T-cell (primary cell): ENCODE measurements at regions not wholly inside any gene's neighbourhood (a gene's known extent, or its start where the extent isn't known, plus 50 kb on each side); places are given as distances from the start of the nearest gene placed in this dataset.

ENCODE experiments used
- ATAC-seq, 4 experiments: fragments of 200-7000 bp in 3 of 4; fragments of 150-1000 bp in 1 of 4; cut with Tn5 transposase; replicated peaks in 1 of 4; 1 replicate in 3 of 4; 2 replicates in 1 of 4; pipeline ENCODE4 v1.10.0; 2021; ENCODE audit warnings: moderate library complexity in 3 of 4, mild to moderate bottlenecking in 2 of 4, moderate number of reproducible peaks in 1 of 4
- CTCF ChIA-PET, 2 donors: fragments of 300-600 bp; sonication (Branson Sonifier 250); formaldehyde crosslinking; loops; one replicate each; lab custom pipeline; 2022; ENCODE audit warnings: antibody characterized with exemption in 2 of 2; lab: Charles Lee
- POLR2A ChIA-PET, 2 donors: fragments of 300-600 bp; sonication (Branson Sonifier 250); formaldehyde crosslinking; loops; one replicate each; lab custom pipeline; 2022; ENCODE audit warnings: antibody characterized with exemption in 2 of 2; lab: Charles Lee
- DNase-seq, 35 experiments: peaks; one replicate each; pipeline versions ENCODE4 v3.0.0 to v3.0.0-alpha.2; 2013 to 2023
- H3K27ac ChIP-seq: one replicate; pipeline ENCODE4 v1.5.1; 2013; ENCODE audit warnings: low read length
- H3K27me3 ChIP-seq, 2 experiments: replicated peaks in 1 of 2; 1 replicate in 1 of 2; 2 replicates in 1 of 2; pipeline versions ENCODE4 v1.6.1 to v1.7.0; 2013; ENCODE audit warnings: low read length in 1 of 2, mixed read lengths in 1 of 2; ENCODE audit not compliant: control insufficient read depth in 2 of 2, insufficient read depth in 2 of 2; ENCODE audit errors: extremely low read depth in 1 of 2
- H3K36me3 ChIP-seq, 2 donors: 1 replicate in 1 of 2; 2 replicates in 1 of 2; pipeline versions ENCODE4 v1.6.1 to v1.7.0; 2013; ENCODE audit warnings: low read length in 1 of 2; ENCODE audit not compliant: control insufficient read depth in 2 of 2, insufficient read depth in 1 of 2; ENCODE audit errors: extremely low read depth in 1 of 2
- H3K4me1 ChIP-seq, 2 experiments: 1 replicate in 1 of 2; 2 replicates in 1 of 2; pipeline versions ENCODE4 v1.6.1 to v1.7.0; 2013; ENCODE audit warnings: low read length in 2 of 2, mixed read lengths in 1 of 2; ENCODE audit not compliant: insufficient read depth in 2 of 2, control insufficient read depth in 1 of 2; ENCODE audit errors: extremely low read depth in 1 of 2
- H3K4me3 ChIP-seq, 2 donors: 1 replicate in 1 of 2; 2 replicates in 1 of 2; pipeline versions ENCODE4 v1.5.1 to v1.7.0; 2013; ENCODE audit warnings: mild to moderate bottlenecking in 2 of 2, low read length in 1 of 2, moderate library complexity in 1 of 2; ENCODE audit not compliant: control insufficient read depth in 1 of 2; ENCODE audit errors: extremely low read depth in 1 of 2
- H3K9me3 ChIP-seq: 2 replicates; pipeline ENCODE4 v1.7.0; 2013
- H3K27ac Mint-ChIP-seq, 2 donors: one replicate each; pipeline ENCODE4 v1.8.0; 2020 to 2021; ENCODE audit warnings: mild to moderate bottlenecking in 2 of 2, mixed read lengths in 2 of 2
- H3K27me3 Mint-ChIP-seq, 2 donors: one replicate each; pipeline ENCODE4 v1.8.0; 2021 to 2022; ENCODE audit warnings: mixed read lengths in 2 of 2
- H3K36me3 Mint-ChIP-seq: one replicate; pipeline ENCODE4 v1.8.0; 2021; ENCODE audit warnings: mixed read lengths
- H3K4me1 Mint-ChIP-seq, 3 donors: one replicate each; pipeline ENCODE4 v1.8.0; 2020 to 2022; ENCODE audit warnings: mixed read lengths in 3 of 3, mild to moderate bottlenecking in 1 of 3
- H3K4me3 Mint-ChIP-seq, 3 donors: one replicate each; pipeline ENCODE4 v1.8.0; 2020 to 2022; ENCODE audit warnings: mild to moderate bottlenecking in 3 of 3, mixed read lengths in 3 of 3, moderate library complexity in 3 of 3
- H3K9me3 Mint-ChIP-seq, 3 donors: one replicate each; pipeline ENCODE4 v1.8.0; 2020 to 2022; ENCODE audit warnings: mixed read lengths in 3 of 3
- WGBS: methylation state at CpG from one replicate; pipeline ENCODE4 v1.1.5; 2013; ENCODE audit warnings: missing lambda C conversion rate; ENCODE audit not compliant: insufficient coverage; 5-methylcytosine and 5-hydroxymethylcytosine counted together

DNA sequence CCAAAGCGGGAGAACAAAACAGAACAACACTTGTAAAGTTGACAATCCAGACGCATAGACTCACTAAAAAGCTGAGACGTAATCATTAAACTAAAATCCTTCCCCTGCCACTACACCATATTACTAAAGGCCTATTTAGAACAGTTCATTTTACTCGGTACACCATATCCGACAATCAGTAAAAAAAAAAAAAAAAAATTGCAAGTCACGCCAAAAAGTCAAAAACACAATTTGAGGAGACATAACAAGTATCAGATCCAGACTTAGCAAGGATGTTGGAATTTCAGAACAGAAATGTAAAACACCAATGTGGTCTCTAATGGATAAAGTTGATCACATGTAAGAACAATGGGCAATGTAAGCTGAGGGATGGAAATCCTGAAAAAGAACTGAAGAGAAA lies 1899.4 kb downstream of the STIM2 start:
- DNase-seq (no peak), ATAC-seq (no peak)
- Mint-ChIP-seq H3K9me3 (peaks cover 9 to 14% (median 12%) of the 10 kb centered on the region in 3 donors), H3K27ac (no peak overlapping the region), H3K4me3 (no peak overlapping the region), H3K4me1 (no peaks in the 10 kb centered on the region), H3K36me3 (no peaks in the 10 kb centered on the region), H3K27me3 (no peaks in the 10 kb centered on the region)
- WGBS = 87% methylated on average over 3 of the region's 6 CpGs
- ChIA-PET POLR2A (no interaction called here), CTCF (interaction anchor here in 1 of 2 donors (0.7 kb wide), 1 partner anchor 34 kb away, joined by 7 read pairs; no protein-coding TSS in a partner anchor)
- Histone ChIP-seq H3K27me3 (no peaks in the 10 kb centered on the region), H3K27ac (no peak overlapping the region), H3K36me3 (no peaks in the 10 kb centered on the region), H3K9me3 (peaks cover 9% of the 10 kb centered on the region), H3K4me3 (no peak overlapping the region), H3K4me1 (no peaks in the 10 kb centered on the region)

DNA sequence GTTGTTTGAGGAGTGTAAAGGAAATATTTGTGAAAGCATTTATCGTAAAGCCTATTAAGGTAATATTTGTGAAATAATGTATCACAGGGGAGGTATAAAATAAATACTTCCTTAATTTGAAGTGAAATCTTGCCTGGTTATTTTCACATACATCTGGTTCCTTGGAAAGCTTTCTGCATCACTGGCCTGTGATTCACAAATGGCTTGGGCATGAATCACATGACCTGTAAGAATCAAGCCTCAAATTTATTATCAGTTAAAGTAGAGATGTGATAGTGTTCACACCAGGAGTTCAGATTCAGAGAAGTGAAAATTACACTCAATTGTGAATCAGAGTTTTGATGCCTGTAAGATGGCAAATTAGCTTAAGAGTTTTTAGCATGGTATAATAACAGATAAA lies 1911.4 kb downstream of the STIM2 start:
- H3K27me3 ChIP-seq = no peaks in the 10 kb centered on the region
- H3K36me3 ChIP-seq = no peaks in the 10 kb centered on the region
- H3K27ac ChIP-seq = no peak overlapping the region
- ChIA-PET CTCF (no interaction called here), POLR2A (no interaction called here)
- H3K4me1 Mint-ChIP-seq = no peaks in the 10 kb centered on the region
- H3K4me1 ChIP-seq = no peaks in the 10 kb centered on the region
- no peaks in the 10 kb centered on the region for H3K27me3 Mint-ChIP-seq
- H3K9me3 Mint-ChIP-seq = peaks cover 10 to 22% (median 17%) of the 10 kb centered on the region in 3 donors
- peaks cover 5% of the 10 kb centered on the region for H3K9me3 ChIP-seq
- no peak overlapping the region for H3K4me3 Mint-ChIP-seq
- no peak overlapping the region for H3K27ac Mint-ChIP-seq
- no peaks in the 10 kb centered on the region for H3K36me3 Mint-ChIP-seq
- no CpG with 5 or more reads among the region's 1 CpG for WGBS
- no peak overlapping the region for H3K4me3 ChIP-seq
- DNase-seq (no peak), ATAC-seq (no peak)

DNA sequence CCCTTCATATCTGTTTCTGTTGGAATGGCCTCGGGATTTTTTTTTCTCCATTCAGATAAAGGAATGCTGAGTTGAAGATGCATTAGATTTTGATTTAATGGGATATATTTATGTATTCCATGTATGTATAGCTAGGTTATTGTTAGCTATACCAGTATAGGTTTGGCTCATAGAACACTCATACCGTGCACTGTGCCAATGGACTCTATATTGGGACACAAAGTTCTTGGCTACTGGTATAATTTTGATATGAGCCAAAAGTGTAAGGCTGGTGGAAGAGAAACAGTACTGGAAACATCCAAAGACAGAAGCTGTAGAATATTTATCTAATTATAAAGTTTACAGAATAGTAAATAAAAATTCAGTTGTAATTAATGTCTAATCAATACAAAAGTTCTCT lies 1912.1 kb downstream of the STIM2 start:
- Histone ChIP-seq H3K4me3 (no peak overlapping the region), H3K4me1 (no peaks in the 10 kb centered on the region), H3K9me3 (peaks cover 3% of the 10 kb centered on the region), H3K36me3 (no peaks in the 10 kb centered on the region), H3K27me3 (no peaks in the 10 kb centered on the region), H3K27ac (no peak overlapping the region)
- no peaks in the 10 kb centered on the region for H3K36me3 Mint-ChIP-seq
- POLR2A ChIA-PET = no interaction called here
- peaks cover 13 to 21% (median 13%) of the 10 kb centered on the region in 3 donors for H3K9me3 Mint-ChIP-seq
- H3K4me3 Mint-ChIP-seq = no peak overlapping the region
- no peaks in the 10 kb centered on the region for H3K27me3 Mint-ChIP-seq
- 60% methylated on average over 1 of the region's 2 CpGs for WGBS
- no peaks in the 10 kb centered on the region for H3K4me1 Mint-ChIP-seq
- H3K27ac Mint-ChIP-seq = no peak overlapping the region
- DNase-seq = no peak
- no peak for ATAC-seq
- CTCF ChIA-PET = no interaction called here

DNA sequence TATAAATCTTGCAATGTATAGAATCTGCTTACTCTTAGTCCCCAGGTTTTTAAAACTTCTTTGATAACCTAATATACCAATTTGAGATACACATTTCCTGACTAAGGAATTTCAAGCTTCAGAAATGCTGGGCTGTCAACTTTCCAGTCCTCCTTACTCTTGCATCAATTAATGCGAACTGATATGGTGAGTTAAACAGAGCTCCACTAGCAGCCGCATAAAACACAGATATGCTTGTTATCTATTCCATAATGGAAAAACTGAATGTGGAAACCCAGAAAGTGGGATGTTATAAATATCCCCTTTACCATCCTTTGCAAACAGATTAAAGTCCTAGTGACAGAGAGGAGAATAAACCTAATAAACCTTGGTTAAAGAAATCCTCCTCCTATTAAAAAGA lies 1913.7 kb downstream of the STIM2 start:
- WGBS = no CpG with 5 or more reads among the region's 2 CpGs
- peaks cover 7 to 13% (median 9%) of the 10 kb centered on the region in 3 donors for H3K9me3 Mint-ChIP-seq
- no peak for ATAC-seq

DNA sequence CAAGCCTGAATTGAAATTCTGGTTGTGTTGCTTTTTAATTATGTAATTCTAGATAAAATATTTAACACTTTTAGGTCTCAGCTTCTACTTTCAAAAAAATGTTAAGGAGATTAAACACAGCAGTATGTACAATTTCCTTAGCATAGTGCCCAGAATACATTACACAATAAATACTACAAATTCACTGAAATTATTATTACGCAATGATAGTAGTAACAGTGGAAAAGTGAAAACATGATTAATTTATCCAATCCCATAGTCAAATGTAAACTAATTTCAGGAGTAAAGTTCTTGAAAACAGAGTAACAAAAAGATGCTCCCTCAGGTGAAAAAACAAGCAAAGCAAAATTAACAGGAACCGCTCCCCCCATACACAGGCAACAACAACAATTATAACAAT lies 1915.4 kb downstream of the STIM2 start:
- ATAC-seq (no peak), DNase-seq (no peak)
- Mint-ChIP-seq H3K4me3 (no peak overlapping the region), H3K27ac (no peak overlapping the region), H3K4me1 (no peaks in the 10 kb centered on the region), H3K9me3 (peaks cover 7 to 13% (median 10%) of the 10 kb centered on the region in 3 donors), H3K36me3 (no peaks in the 10 kb centered on the region), H3K27me3 (no peaks in the 10 kb centered on the region)
- H3K4me3 ChIP-seq = no peak overlapping the region
- no peak overlapping the region for H3K27ac ChIP-seq
- CTCF ChIA-PET = no interaction called here
- no CpG with 5 or more reads among the region's 2 CpGs for whole genome bisulfite sequencing
- no peaks in the 10 kb centered on the region for H3K4me1 ChIP-seq
- H3K9me3 ChIP-seq = peaks cover 3% of the 10 kb centered on the region
- H3K27me3 ChIP-seq = no peaks in the 10 kb centered on the region
- no peaks in the 10 kb centered on the region for H3K36me3 ChIP-seq
- POLR2A ChIA-PET = no interaction called here

More for the DNA sequence above, 1913.7 kb downstream of the STIM2 start:
- no peak overlapping the region for H3K27ac Mint-ChIP-seq
- ChIA-PET CTCF (no interaction called here), POLR2A (no interaction called here)
- no peak overlapping the region for H3K4me3 Mint-ChIP-seq
- no peaks in the 10 kb centered on the region for H3K36me3 ChIP-seq
- no peaks in the 10 kb centered on the region for H3K27me3 Mint-ChIP-seq
- no peak overlapping the region for H3K4me3 ChIP-seq
- no peaks in the 10 kb centered on the region for H3K4me1 ChIP-seq
- no peaks in the 10 kb centered on the region for H3K27me3 ChIP-seq
- DNase-seq = no peak
- no peaks in the 10 kb centered on the region for H3K4me1 Mint-ChIP-seq
- peaks cover 3% of the 10 kb centered on the region for H3K9me3 ChIP-seq
- no peak overlapping the region for H3K27ac ChIP-seq
- no peaks in the 10 kb centered on the region for H3K36me3 Mint-ChIP-seq

DNA sequence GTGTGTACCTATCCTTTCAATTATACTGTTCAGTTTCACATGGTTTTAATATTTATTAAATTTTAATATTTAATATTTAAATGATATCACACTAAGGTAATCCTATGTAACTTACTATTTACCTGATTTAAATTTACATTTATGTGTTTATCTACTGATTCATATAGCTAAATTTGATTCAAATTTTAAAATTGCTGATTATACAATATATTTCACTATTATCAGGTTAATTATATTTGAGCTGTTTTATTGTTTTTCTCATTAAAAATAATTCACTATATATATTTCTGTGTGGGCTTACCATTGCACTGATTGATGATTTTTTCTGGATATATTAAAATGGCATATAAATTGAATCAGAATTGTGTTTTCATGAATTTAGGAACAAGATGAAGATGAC lies 1923.5 kb downstream of the STIM2 start:
- no peaks in the 10 kb centered on the region for H3K27me3 ChIP-seq
- H3K36me3 ChIP-seq = no peaks in the 10 kb centered on the region
- no peak overlapping the region for H3K4me3 ChIP-seq
- ChIA-PET CTCF (no interaction called here), POLR2A (no interaction called here)
- Mint-ChIP-seq H3K4me3 (no peak overlapping the region), H3K9me3 (peaks cover 2 to 6% (median 4%) of the 10 kb centered on the region in 3 donors), H3K4me1 (no peaks in the 10 kb centered on the region), H3K36me3 (no peaks in the 10 kb centered on the region), H3K27me3 (no peaks in the 10 kb centered on the region), H3K27ac (no peak overlapping the region)
- DNase-seq = no peak
- peaks cover 2% of the 10 kb centered on the region for H3K9me3 ChIP-seq
- no peak for ATAC-seq
- H3K4me1 ChIP-seq = no peaks in the 10 kb centered on the region
- H3K27ac ChIP-seq = no peak overlapping the region

DNA sequence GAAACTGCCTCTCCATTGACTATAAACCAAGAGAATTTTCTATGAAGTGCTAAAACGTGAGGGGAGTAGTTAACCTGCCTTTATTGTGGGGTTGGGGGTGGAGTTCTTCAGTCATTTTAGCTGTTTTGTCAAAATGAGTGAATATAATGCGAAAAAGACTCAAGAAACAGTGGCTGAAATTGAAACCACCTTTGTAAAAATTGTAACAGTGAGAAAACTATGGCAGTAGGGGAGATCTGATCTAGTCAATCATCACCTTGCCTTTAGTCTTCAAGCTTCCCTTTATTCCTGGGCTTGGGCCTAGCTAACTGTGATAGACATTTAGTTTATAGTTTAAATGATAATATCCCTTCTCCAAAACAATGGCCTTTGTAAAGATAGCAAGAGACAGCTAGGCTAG lies 1927.3 kb downstream of the STIM2 start:
- ATAC-seq (no peak), DNase-seq (no peak)
- Mint-ChIP-seq H3K27me3 (no peaks in the 10 kb centered on the region), H3K4me1 (no peaks in the 10 kb centered on the region), H3K4me3 (no peak overlapping the region), H3K9me3 (peaks cover 2 to 16% (median 4%) of the 10 kb centered on the region in 3 donors), H3K27ac (no peak overlapping the region), H3K36me3 (no peaks in the 10 kb centered on the region)
- WGBS = 20% methylated on average over 1 of the region's 2 CpGs
- H3K27me3 ChIP-seq = no peaks in the 10 kb centered on the region
- no peak overlapping the region for H3K27ac ChIP-seq
- H3K9me3 ChIP-seq = peaks cover under 1% of the 10 kb centered on the region
- no peaks in the 10 kb centered on the region for H3K36me3 ChIP-seq
- CTCF ChIA-PET = no interaction called here
- POLR2A ChIA-PET = no interaction called here
- H3K4me1 ChIP-seq = no peaks in the 10 kb centered on the region
- no peak overlapping the region for H3K4me3 ChIP-seq
